Activated effector memory CD4-positive, alpha-beta T cell treated with Interleukin-2 at 50 U/mL for 16 hours (primary cell): ENCODE measurements at regions not wholly inside any gene's neighbourhood (a gene's known extent, or its start where the extent isn't known, plus 50 kb on each side); places are given as distances from the start of the nearest gene placed in this dataset.
"Not testable (repeated sequence)": the region's sequence is repeated elsewhere in the genome, so short reads cannot be mapped to it uniquely, and the experiment has no call there.

Source experiments
- DNase-seq: peaks from one replicate; pipeline ENCODE4 v3.0.0-alpha.2; 2020

- no peak for DNase-seq
Measured at GRCh38 chr10:3570131-3570729, 214.8 kb downstream of the KLF6 start.

GRCh38 chr10:3568983-3569382, 216.0 kb downstream of the KLF6 start:
- no peak for DNase-seq

GRCh38 chr10:3568392-3568791, 216.6 kb downstream of the KLF6 start:
- no peak for DNase-seq

- no peak for DNase-seq
Measured at GRCh38 chr10:3567291-3567963, 217.6 kb downstream of the KLF6 start.

GRCh38 chr10:3566627-3567026, 218.4 kb downstream of the KLF6 start:
- no peak for DNase-seq

- DNase-seq, result no peak
Measured at GRCh38 chr10:3564346-3565002, 220.5 kb downstream of the KLF6 start.

GRCh38 chr10:3563298-3563697, 221.7 kb downstream of the KLF6 start:
- no peak for DNase-seq

GRCh38 chr10:3560628-3561027, 224.4 kb downstream of the KLF6 start:
- not testable (repeated sequence) for DNase-seq

GRCh38 chr10:3559527-3559926, 225.5 kb downstream of the KLF6 start:
- no peak for DNase-seq

GRCh38 chr10:3559011-3559410, 226.0 kb downstream of the KLF6 start:
- DNase-seq, result no peak

GRCh38 chr10:3556191-3557017, 228.6 kb downstream of the KLF6 start:
- DNase-seq, result not testable (repeated sequence)

- no peak for DNase-seq
Measured at GRCh38 chr10:3554121-3554522, 230.9 kb downstream of the KLF6 start.

- DNase-seq, result no peak
Measured at GRCh38 chr10:3552281-3552680, 232.7 kb downstream of the KLF6 start.

GRCh38 chr10:3551761-3552160, 233.2 kb downstream of the KLF6 start:
- DNase-seq, result no peak

GRCh38 chr10:3549118-3549517, 235.9 kb downstream of the KLF6 start:
- DNase-seq, result no peak

- DNase-seq, result no peak
Measured at GRCh38 chr10:3548702-3549101, 236.3 kb downstream of the KLF6 start.

- no peak for DNase-seq
Measured at GRCh38 chr10:3548076-3548475, 236.9 kb downstream of the KLF6 start.

- DNase-seq, result no peak
Measured at GRCh38 chr10:3544561-3544960, 240.4 kb downstream of the KLF6 start.

GRCh38 chr10:3542185-3542611, 242.8 kb downstream of the KLF6 start:
- DNase-seq, result no peak

GRCh38 chr10:3539696-3540383, 245.2 kb downstream of the KLF6 start:
- no peak for DNase-seq

- DNase-seq, result no peak
Measured at GRCh38 chr10:3538656-3539531, 246.1 kb downstream of the KLF6 start.

GRCh38 chr10:3538291-3538655, 246.7 kb downstream of the KLF6 start:
- DNase-seq, result no peak
